ENCODE measurements at regions not wholly inside any gene's neighbourhood (a gene's known extent, or its start where the extent isn't known, plus 50 kb on each side); places are given as distances from the start of the nearest gene placed in this dataset.
A peak's percentile ranks its signal among the peaks of the same experiment; 100 is the strongest.

- intact Hi-C loops (cut with DNase I), result no loop called here
- Histone ChIP-seq H3K27me3 (no peaks in the 10 kb centered on the region), H3K36me3 (no peaks in the 10 kb centered on the region), H3K4me3 (no peak overlapping the region), H3K27ac (no peak overlapping the region), H3K9me3 (no peaks in the 10 kb centered on the region), H3K4me1 (no peaks in the 10 kb centered on the region)
- FAIRE-seq (no peak), ATAC-seq (no peak), DNase-seq (no peak)
- WGBS, 2 donors, result 25 to 39% methylated on average over 1 of the region's 1 CpG
- TF ChIP-seq, protein P1, sequence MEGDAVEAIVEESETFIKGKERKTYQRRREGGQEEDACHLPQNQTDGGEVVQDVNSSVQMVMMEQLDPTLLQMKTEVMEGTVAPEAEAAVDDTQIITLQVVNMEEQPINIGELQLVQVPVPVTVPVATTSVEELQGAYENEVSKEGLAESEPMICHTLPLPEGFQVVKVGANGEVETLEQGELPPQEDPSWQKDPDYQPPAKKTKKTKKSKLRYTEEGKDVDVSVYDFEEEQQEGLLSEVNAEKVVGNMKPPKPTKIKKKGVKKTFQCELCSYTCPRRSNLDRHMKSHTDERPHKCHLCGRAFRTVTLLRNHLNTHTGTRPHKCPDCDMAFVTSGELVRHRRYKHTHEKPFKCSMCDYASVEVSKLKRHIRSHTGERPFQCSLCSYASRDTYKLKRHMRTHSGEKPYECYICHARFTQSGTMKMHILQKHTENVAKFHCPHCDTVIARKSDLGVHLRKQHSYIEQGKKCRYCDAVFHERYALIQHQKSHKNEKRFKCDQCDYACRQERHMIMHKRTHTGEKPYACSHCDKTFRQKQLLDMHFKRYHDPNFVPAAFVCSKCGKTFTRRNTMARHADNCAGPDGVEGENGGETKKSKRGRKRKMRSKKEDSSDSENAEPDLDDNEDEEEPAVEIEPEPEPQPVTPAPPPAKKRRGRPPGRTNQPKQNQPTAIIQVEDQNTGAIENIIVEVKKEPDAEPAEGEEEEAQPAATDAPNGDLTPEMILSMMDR (IDR thresholded peaks at IDR 0.05), result no peak
Observed at GRCh38 chr14:40467969-40468368, 1035.7 kb upstream of the FBXO33 start.

- peak in 1 of 6 donors; percentile 32 for DNase-seq
- intact Hi-C loops (cut with DNase I), result no loop called here
- H3K4me3 ChIP-seq, result no peak overlapping the region
- 96 to 97% methylated on average over 2 of the region's 2 CpGs for WGBS, 2 donors
- no peaks in the 10 kb centered on the region for H3K4me1 ChIP-seq
- H3K9me3 ChIP-seq, result no peaks in the 10 kb centered on the region
- no peak overlapping the region for H3K27ac ChIP-seq
- no peaks in the 10 kb centered on the region for H3K36me3 ChIP-seq
- TF ChIP-seq, protein P1 (IDR thresholded peaks at IDR 0.05), result no peak
- no peak for ATAC-seq
- no peaks in the 10 kb centered on the region for H3K27me3 ChIP-seq
- no peak for FAIRE-seq
Observed at GRCh38 chr14:40464531-40464930, 1032.3 kb upstream of the FBXO33 start.

DNA sequence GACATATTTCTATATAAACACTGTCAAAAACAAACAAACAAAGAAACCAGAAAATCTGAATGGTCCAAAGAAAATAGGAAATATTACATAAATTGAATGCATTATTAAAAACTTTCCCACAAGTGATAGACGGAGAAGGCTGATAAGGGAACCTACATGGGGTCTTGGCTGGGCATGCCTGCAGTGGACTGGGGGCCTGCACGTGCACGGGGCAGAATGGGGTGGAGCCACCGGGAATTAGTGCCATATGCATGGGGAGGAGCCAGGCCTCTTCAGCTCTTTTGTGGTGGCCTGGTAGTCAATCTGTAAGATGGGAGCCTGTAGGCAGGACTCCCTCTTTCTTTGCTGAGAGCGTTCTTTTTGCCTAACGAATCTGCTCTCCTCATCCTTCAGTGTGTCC, 1031.7 kb upstream of the FBXO33 start:
- TF ChIP-seq, protein P1 (IDR thresholded peaks at IDR 0.05), result no peak
- H3K36me3 ChIP-seq, result no peaks in the 10 kb centered on the region
- H3K9me3 ChIP-seq, result no peaks in the 10 kb centered on the region
- H3K27ac ChIP-seq, result no peak overlapping the region
- 55 to 62% methylated on average over 6 of the region's 6 CpGs for WGBS, 2 donors
- ATAC-seq (no peak), DNase-seq (no peak), FAIRE-seq (no peak)
- H3K27me3 ChIP-seq, result no peaks in the 10 kb centered on the region
- no peak overlapping the region for H3K4me3 ChIP-seq
- intact Hi-C loops (cut with DNase I), result no loop called here
- H3K4me1 ChIP-seq, result no peaks in the 10 kb centered on the region

GRCh38 chr14:40452674-40453073, 1020.4 kb upstream of the FBXO33 start:
- Histone ChIP-seq H3K36me3 (no peaks in the 10 kb centered on the region), H3K4me3 (no peak overlapping the region), H3K9me3 (no peaks in the 10 kb centered on the region), H3K27me3 (no peaks in the 10 kb centered on the region), H3K4me1 (no peaks in the 10 kb centered on the region), H3K27ac (no peak overlapping the region)
- DNase-seq (no peak), ATAC-seq (no peak), FAIRE-seq (no peak)
- TF ChIP-seq, protein P1 (IDR thresholded peaks at IDR 0.05), result no peak
- 67 to 84% methylated on average over 1 of the region's 1 CpG for WGBS, 2 donors
- intact Hi-C loops (cut with DNase I), result no loop called here

DNA sequence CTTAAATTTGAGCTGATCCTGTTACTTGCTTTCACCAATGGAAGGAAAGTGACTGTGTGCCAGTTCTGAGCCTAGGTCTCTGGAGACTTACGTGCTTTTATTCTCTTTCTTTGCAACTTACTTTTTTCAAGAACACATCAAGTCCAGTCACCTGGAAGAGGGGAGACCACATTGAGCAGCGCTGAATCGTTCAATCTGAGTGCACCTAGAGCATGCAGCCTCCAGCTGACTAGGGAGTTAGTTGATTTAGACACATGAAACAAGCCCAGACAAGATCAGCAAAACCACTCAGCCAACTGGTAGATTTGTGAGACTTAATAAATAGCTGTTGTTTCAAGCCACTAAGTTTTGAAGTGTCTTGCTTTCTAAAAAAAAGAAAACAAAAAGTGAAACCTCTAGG, 1014.8 kb upstream of the FBXO33 start:
- Histone ChIP-seq H3K4me1 (no peaks in the 10 kb centered on the region), H3K9me3 (no peaks in the 10 kb centered on the region), H3K36me3 (no peaks in the 10 kb centered on the region), H3K27me3 (no peaks in the 10 kb centered on the region), H3K4me3 (no peak overlapping the region), H3K27ac (no peak overlapping the region)
- intact Hi-C loops (cut with DNase I), result no loop called here
- DNase-seq (no peak), FAIRE-seq (no peak), ATAC-seq (no peak)
- 65% methylated on average over 3 of the region's 3 CpGs for WGBS, 2 donors
- TF ChIP-seq, protein P1 (IDR thresholded peaks at IDR 0.05), result no peak

Data from pancreas (tissue), 10 donors.